Stimulated activated CD4-positive, alpha-beta T cell treated with anti-CD3 and anti-CD28 coated beads, Interleukin-15, amount 100 ng/mL, for 48 hours (primary cell): ENCODE measurements at regions not wholly inside any gene's neighbourhood (a gene's known extent, or its start where the extent isn't known, plus 50 kb on each side); places are given as distances from the start of the nearest gene placed in this dataset.
"Not testable (repeated sequence)": the region's sequence is repeated elsewhere in the genome, so short reads cannot be mapped to it uniquely, and the experiment has no call there.

ENCODE experiments used
- DNase-seq, 2 donors: peaks; one replicate each; pipeline ENCODE4 v3.0.0-alpha.2; 2020; ENCODE audit warnings: low read depth in 2 of 2

GRCh38 chr21:35504277-35504676, 455.2 kb upstream of the RUNX1 start:
- no peak for DNase-seq

GRCh38 chr21:35503671-35504070, 454.6 kb upstream of the RUNX1 start:
- no peak for DNase-seq

GRCh38 chr21:35502821-35503220, 453.7 kb upstream of the RUNX1 start:
- no peak for DNase-seq

- DNase-seq, result not testable (repeated sequence)
These were observed 448.4 kb upstream of the RUNX1 start for GRCh38 chr21:35497522-35497921.

- DNase-seq, result no peak
These were observed 443.0 kb upstream of the RUNX1 start for GRCh38 chr21:35491920-35492678.

GRCh38 chr21:35491114-35491513, 442.0 kb upstream of the RUNX1 start:
- DNase-seq, result no peak

GRCh38 chr21:35489389-35489980, 440.4 kb upstream of the RUNX1 start:
- DNase-seq, result no peak

- no peak for DNase-seq
These were observed 439.8 kb upstream of the RUNX1 start for GRCh38 chr21:35488946-35489345.

- no peak for DNase-seq
These were observed 436.3 kb upstream of the RUNX1 start for GRCh38 chr21:35485364-35485763.

GRCh38 chr21:35484851-35485250, 435.7 kb upstream of the RUNX1 start:
- DNase-seq, result no peak

- no peak for DNase-seq
These were observed 434.9 kb upstream of the RUNX1 start for GRCh38 chr21:35484032-35484431.

- DNase-seq, result no peak
These were observed 434.0 kb upstream of the RUNX1 start for GRCh38 chr21:35482933-35483662.

- no peak for DNase-seq
These were observed 433.0 kb upstream of the RUNX1 start for GRCh38 chr21:35482096-35482495.

- DNase-seq, result no peak
These were observed 431.9 kb upstream of the RUNX1 start for GRCh38 chr21:35481005-35481404.

GRCh38 chr21:35479529-35479928, 430.4 kb upstream of the RUNX1 start:
- no peak for DNase-seq

- no peak for DNase-seq
These were observed 430.0 kb upstream of the RUNX1 start for GRCh38 chr21:35479065-35479448.

- DNase-seq, result no peak
These were observed 429.3 kb upstream of the RUNX1 start for GRCh38 chr21:35478161-35479064.

- DNase-seq, result no peak
These were observed 428.5 kb upstream of the RUNX1 start for GRCh38 chr21:35477622-35478021.

GRCh38 chr21:35476621-35477395, 427.7 kb upstream of the RUNX1 start:
- DNase-seq, result no peak

GRCh38 chr21:35475762-35476161, 426.7 kb upstream of the RUNX1 start:
- DNase-seq, result no peak

- DNase-seq, result no peak
These were observed 425.9 kb upstream of the RUNX1 start for GRCh38 chr21:35475009-35475408.
